AG04450 (cell line): ENCODE measurements at regions not wholly inside any gene's neighbourhood (a gene's known extent, or its start where the extent isn't known, plus 50 kb on each side); places are given as distances from the start of the nearest gene placed in this dataset.

Experiments used
- CTCF ChIA-PET: fragments of 300-600, 350-600 bp; formaldehyde crosslinking; extraction: SDS; loops from one replicate; lab custom pipeline; 2022; ENCODE audit warnings: antibody characterized with exemption, inconsistent platforms; lab: Charles Lee
- POLR2A ChIA-PET: fragments of 350-600 bp; formaldehyde crosslinking; extraction: SDS; loops from one replicate; lab custom pipeline; 2021; ENCODE audit warnings: antibody characterized with exemption, inconsistent platforms; lab: Yijun Ruan, JAX
- DNase-seq: peaks from one replicate; pipeline ENCODE4 v3.0.0-alpha.2; 2011; ENCODE audit warnings: low read depth, low spot score
- H3K27ac ChIP-seq: one replicate; pipeline ENCODE4 v1.5.1; 2012; ENCODE audit warnings: low read depth, low read length, control low read depth
- H3K27me3 ChIP-seq: one replicate; pipeline ENCODE4 v1.6.0; 2012; ENCODE audit warnings: low read length; ENCODE audit not compliant: control insufficient read depth, insufficient read depth
- H3K4me3 ChIP-seq: 2 replicates; pipeline ENCODE4 v1.5.1; 2011; ENCODE audit warnings: mild to moderate bottlenecking, low read depth, low read length, control low read depth
- H3K9me3 ChIP-seq: 2 replicates; pipeline ENCODE4 v1.5.1; 2012; ENCODE audit warnings: low read length; ENCODE audit not compliant: control insufficient read depth, insufficient read depth
- CTCF ChIP-seq: IDR thresholded peaks from 2 replicates; pipeline ENCODE4 v1.5.1; 2011; ENCODE audit warnings: low read depth, low read length, control low read depth, inconsistent platforms

GRCh38 chr1:63038586-63038985 is 254.7 kb downstream of the ATG4C start:
- no peak for DNase-seq
- Histone ChIP-seq H3K4me3 (no peak overlapping the region), H3K27me3 (no peaks in the 10 kb centered on the region), H3K27ac (no peak overlapping the region), H3K9me3 (no peaks in the 10 kb centered on the region)
- CTCF ChIA-PET: no interaction called here
- TF ChIP-seq CTCF: no peak
- POLR2A ChIA-PET: no interaction called here

- CTCF ChIA-PET: no interaction called here
- H3K9me3 ChIP-seq: no peaks in the 10 kb centered on the region
- no peak overlapping the region for H3K27ac ChIP-seq
- POLR2A ChIA-PET: no interaction called here
- H3K4me3 ChIP-seq: no peak overlapping the region
- no peak for DNase-seq
- no peaks in the 10 kb centered on the region for H3K27me3 ChIP-seq
- no peak for TF ChIP-seq CTCF
Measured at GRCh38 chr1:63041660-63042059, 257.7 kb downstream of the ATG4C start.

GRCh38 chr1:63042278-63042677 is 258.3 kb downstream of the ATG4C start:
- Histone ChIP-seq H3K9me3 (no peaks in the 10 kb centered on the region), H3K27ac (no peak overlapping the region), H3K4me3 (no peak overlapping the region), H3K27me3 (no peaks in the 10 kb centered on the region)
- CTCF ChIA-PET: no interaction called here
- POLR2A ChIA-PET: no interaction called here
- no peak for TF ChIP-seq CTCF
- no peak for DNase-seq

- no peaks in the 10 kb centered on the region for H3K9me3 ChIP-seq
- H3K27ac ChIP-seq: no peak overlapping the region
- CTCF ChIA-PET: no interaction called here
- no peak overlapping the region for H3K4me3 ChIP-seq
- POLR2A ChIA-PET: no interaction called here
- no peaks in the 10 kb centered on the region for H3K27me3 ChIP-seq
- DNase-seq: no peak
- TF ChIP-seq CTCF: no peak
Measured at GRCh38 chr1:63046539-63046938, 262.6 kb downstream of the ATG4C start.

DNA sequence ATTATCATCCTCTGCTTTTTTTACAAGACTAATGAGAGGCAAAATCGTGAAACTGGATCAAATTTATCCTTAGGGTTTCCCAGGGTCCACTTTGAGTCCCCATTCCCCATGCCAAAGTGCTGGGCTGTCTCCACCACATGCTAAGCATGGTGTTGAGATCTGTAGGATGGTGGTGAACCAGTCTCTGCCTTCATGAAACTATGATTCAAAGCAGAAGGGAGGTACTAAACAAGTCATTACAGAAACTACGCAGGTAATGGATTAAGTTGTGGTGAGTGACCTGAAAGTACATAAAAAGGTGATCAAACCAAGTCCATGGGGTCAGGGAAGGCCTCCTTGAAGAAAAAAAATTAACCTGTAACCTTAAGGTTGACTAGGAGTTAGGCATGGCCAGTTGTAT is 265.2 kb downstream of the ATG4C start:
- Histone ChIP-seq H3K4me3 (no peak overlapping the region), H3K27me3 (no peaks in the 10 kb centered on the region), H3K27ac (no peak overlapping the region), H3K9me3 (no peaks in the 10 kb centered on the region)
- ChIA-PET CTCF (no interaction called here), POLR2A (no interaction called here)
- no peak for DNase-seq
- TF ChIP-seq CTCF: no peak
